ENCODE measurements at regions not wholly inside any gene's neighbourhood (a gene's known extent, or its start where the extent isn't known, plus 50 kb on each side); places are given as distances from the start of the nearest gene placed in this dataset.
"Not testable (repeated sequence)": the region's sequence is repeated elsewhere in the genome, so short reads cannot be mapped to it uniquely, and the experiment has no call there.

DNA sequence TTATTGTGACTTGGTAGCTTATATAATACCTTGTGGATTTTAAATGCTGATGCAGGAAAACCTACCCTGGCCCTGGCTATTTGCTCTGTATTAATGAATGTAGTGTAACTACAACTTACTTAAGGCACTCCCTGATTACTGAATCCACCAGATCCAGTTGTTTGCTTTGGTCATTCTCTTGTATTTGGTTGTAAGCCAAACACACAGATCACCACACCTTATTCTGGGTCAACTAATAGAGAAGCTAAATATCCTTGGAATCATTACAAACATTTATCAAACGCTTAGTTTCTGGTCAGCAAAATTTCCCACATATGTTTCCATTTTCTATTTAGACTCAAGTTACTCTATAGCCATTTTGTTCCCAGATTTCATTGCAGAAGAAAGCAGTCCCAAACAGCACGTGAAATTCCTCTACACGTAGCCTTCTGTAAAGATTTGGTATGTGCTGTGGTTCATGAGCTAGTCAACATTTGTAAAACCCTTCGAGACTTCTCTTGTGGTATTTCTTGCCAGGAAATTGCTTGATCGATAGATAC is 322.6 kb downstream of the MEX3B start:
- 53 to 57% methylated on average over 5 of the region's 5 CpGs for WGBS, 2 donors
- H3K27ac ChIP-seq, result no peak overlapping the region
- H3K9me3 ChIP-seq, result no peaks in the 10 kb centered on the region
- TF ChIP-seq, protein P1, sequence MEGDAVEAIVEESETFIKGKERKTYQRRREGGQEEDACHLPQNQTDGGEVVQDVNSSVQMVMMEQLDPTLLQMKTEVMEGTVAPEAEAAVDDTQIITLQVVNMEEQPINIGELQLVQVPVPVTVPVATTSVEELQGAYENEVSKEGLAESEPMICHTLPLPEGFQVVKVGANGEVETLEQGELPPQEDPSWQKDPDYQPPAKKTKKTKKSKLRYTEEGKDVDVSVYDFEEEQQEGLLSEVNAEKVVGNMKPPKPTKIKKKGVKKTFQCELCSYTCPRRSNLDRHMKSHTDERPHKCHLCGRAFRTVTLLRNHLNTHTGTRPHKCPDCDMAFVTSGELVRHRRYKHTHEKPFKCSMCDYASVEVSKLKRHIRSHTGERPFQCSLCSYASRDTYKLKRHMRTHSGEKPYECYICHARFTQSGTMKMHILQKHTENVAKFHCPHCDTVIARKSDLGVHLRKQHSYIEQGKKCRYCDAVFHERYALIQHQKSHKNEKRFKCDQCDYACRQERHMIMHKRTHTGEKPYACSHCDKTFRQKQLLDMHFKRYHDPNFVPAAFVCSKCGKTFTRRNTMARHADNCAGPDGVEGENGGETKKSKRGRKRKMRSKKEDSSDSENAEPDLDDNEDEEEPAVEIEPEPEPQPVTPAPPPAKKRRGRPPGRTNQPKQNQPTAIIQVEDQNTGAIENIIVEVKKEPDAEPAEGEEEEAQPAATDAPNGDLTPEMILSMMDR (IDR thresholded peaks at IDR 0.05), result no peak
- TF ChIP-seq POLR2A (IDR thresholded peaks at IDR 0.05), result no peak
- DNase-seq (no peak), ATAC-seq (no peak)
- H3K36me3 ChIP-seq (replicated peaks in 1 of 2; ENCODE audit: insufficient read depth in 1 of 2, low read depth in 2 of 2), result no peaks in the 10 kb centered on the region
- H3K27me3 ChIP-seq, result no peaks in the 10 kb centered on the region
- H3K4me1 ChIP-seq, result no peaks in the 10 kb centered on the region
- intact Hi-C loops (cut with DNase I), result no loop called here
- no peak overlapping the region for H3K4me3 ChIP-seq

DNA sequence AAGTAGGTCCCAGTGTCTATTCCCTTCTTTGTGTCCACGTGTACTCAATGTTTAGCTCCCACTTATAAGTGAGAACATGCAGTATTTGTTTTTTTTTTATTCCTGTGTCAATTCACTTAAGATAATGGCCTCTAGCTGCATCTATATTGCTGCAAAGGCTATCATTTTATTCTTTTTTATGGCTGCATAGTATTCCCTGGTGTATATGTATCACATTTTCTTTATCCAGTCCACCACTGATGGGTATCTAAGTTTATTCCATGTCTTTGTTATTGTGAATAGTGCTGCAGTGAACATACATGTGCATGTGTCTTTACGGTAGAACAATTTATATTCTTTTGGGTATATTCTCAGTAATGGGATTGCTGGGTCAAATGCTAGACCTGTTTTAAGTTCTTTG is 329.4 kb downstream of the MEX3B start:
- H3K27ac ChIP-seq; H3K9me3 ChIP-seq; ATAC-seq; DNase-seq; H3K36me3 ChIP-seq (replicated peaks in 1 of 2; ENCODE audit: insufficient read depth in 1 of 2, low read depth in 2 of 2); H3K4me1 ChIP-seq; H3K4me3 ChIP-seq; H3K27me3 ChIP-seq; intact Hi-C loops (cut with DNase I): not testable (repeated sequence)
- WGBS, 2 donors, result 79 to 80% methylated on average over 2 of the region's 2 CpGs

DNA sequence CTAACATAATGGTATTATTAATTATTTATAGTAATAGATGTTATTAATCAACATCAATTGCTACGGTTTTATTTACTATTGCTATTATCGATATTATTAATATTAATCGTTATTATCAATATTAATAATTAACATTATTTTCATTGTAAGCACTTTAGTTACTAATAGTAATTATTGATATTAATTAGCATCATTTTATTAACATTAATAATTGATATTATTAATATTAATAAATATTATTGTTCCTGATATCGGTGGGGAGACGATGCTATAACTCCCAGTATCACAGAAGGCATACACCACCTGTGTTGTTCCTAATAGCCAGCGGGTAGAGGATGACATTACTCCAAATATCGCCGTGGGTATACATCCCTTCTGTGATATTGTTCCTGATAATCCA is 335.5 kb downstream of the MEX3B start:
- Histone ChIP-seq H3K36me3 (replicated peaks in 1 of 2; ENCODE audit: insufficient read depth in 1 of 2, low read depth in 2 of 2) (no peaks in the 10 kb centered on the region), H3K4me3 (no peak overlapping the region), H3K27ac (no peak overlapping the region), H3K27me3 (no peaks in the 10 kb centered on the region), H3K4me1 (no peaks in the 10 kb centered on the region), H3K9me3 (no peaks in the 10 kb centered on the region)
- no peak for DNase-seq
- TF ChIP-seq, protein P1 (IDR thresholded peaks at IDR 0.05), result no peak
- intact Hi-C loops (cut with DNase I), result no loop called here
- ATAC-seq, result no peak
- 88 to 90% methylated on average over 8 of the region's 8 CpGs for WGBS, 2 donors

DNA sequence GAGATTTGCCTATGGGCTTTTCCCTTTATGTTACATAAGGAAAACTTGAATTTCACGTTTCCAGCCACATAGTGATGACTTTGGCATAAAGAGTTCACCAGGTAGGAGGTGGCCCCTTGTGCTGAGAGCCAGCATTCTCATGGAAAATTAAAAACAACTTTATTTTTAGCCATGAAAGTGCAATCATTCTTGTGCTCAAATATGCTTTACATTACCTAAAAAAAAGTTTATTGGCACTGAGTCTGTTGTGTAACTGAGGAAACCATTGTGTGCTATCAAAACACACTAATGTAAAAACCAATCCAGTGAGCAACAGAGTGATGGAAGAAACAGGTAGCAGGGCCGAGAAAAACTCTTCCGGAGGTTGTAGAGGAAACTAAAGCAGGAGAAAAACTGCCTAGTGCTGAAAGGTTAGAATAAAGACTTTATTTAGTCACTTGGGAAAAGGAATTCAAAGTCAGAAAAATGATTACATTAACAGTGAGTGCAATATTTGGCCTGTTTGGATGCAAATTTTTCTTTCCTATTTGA is 332.9 kb upstream of the TMC3 start:
- ATAC-seq; intact Hi-C loops (cut with DNase I); H3K27ac ChIP-seq; H3K4me3 ChIP-seq; H3K27me3 ChIP-seq; H3K9me3 ChIP-seq; H3K36me3 ChIP-seq (replicated peaks in 1 of 2; ENCODE audit: insufficient read depth in 1 of 2, low read depth in 2 of 2); DNase-seq; H3K4me1 ChIP-seq: not testable (repeated sequence)
- WGBS, 2 donors, result 29 to 39% methylated on average over 3 of the region's 3 CpGs

DNA sequence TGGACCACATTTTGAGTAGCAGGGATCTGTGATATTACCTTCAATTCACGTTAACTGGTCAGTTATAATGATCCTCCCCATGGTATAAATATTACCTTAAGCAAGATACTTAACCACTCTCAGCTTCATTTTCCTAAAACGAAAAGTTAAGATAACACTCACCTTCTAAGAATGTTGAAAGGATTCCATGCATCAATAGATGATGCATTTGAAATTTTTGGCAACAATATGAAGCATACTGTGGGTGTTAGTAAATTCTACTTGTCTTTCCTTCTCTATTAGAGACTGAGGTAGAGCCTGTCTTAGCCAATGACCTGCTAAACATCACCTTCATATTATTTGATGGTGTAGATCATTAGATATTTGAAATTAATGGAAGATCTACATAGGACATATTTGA is 331.7 kb upstream of the TMC3 start:
- H3K4me3 ChIP-seq; intact Hi-C loops (cut with DNase I); H3K27me3 ChIP-seq; H3K27ac ChIP-seq; H3K36me3 ChIP-seq (replicated peaks in 1 of 2; ENCODE audit: insufficient read depth in 1 of 2, low read depth in 2 of 2); ATAC-seq; H3K4me1 ChIP-seq; H3K9me3 ChIP-seq; DNase-seq: not testable (repeated sequence)
- 51 to 53% methylated on average over 2 of the region's 2 CpGs for WGBS, 2 donors

DNA sequence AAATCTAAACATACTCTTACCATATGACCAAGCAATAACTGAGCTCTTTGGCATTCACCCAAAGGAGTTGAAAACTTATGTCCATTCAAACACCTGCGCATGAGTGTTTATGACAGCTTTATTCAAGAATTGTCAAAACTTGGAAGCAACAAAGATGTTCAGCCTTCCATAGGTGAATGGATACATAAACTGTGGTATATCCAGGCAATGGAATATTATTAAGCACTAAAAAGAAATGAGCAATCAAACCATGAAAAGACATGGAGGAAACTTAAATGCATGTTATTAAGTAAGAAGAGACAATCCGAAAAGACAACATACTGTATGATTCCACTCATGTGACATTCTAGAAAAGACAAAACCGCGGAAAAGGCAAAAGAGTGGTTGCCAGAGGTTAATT is 312.0 kb upstream of the TMC3 start:
- DNase-seq (no peak), ATAC-seq (no peak)
- Histone ChIP-seq H3K4me3 (no peak overlapping the region), H3K9me3 (peaks cover 0 to 17% (median 0%) of the 10 kb centered on the region in 3 donors), H3K36me3 (replicated peaks in 1 of 2; ENCODE audit: insufficient read depth in 1 of 2, low read depth in 2 of 2) (no peaks in the 10 kb centered on the region), H3K27me3 (no peaks in the 10 kb centered on the region), H3K4me1 (no peaks in the 10 kb centered on the region), H3K27ac (no peak overlapping the region)
- intact Hi-C loops (cut with DNase I), result no loop called here
- WGBS, 2 donors, result 70 to 79% methylated on average over 4 of the region's 4 CpGs
- TF ChIP-seq POLR2A (IDR thresholded peaks at IDR 0.05), result no peak
- TF ChIP-seq, protein P1 (IDR thresholded peaks at IDR 0.05), result no peak
